Osteoblast (primary cell): ENCODE measurements at regions not wholly inside any gene's neighbourhood (a gene's known extent, or its start where the extent isn't known, plus 50 kb on each side); places are given as distances from the start of the nearest gene placed in this dataset.

ENCODE experiments used
- DNase-seq: peaks from one replicate; pipeline ENCODE4 v3.0.0; 2011; ENCODE audit warnings: low spot score, mixed read lengths; ENCODE audit not compliant: insufficient read length; ENCODE audit errors: missing footprints
- H2AFZ ChIP-seq: 2 replicates; pipeline ENCODE4 v1.6.0; 2011; ENCODE audit warnings: mild to moderate bottlenecking, low read length
- H3K27ac ChIP-seq: 2 replicates; pipeline ENCODE4 v1.5.1; 2011; ENCODE audit warnings: mild to moderate bottlenecking, low read depth, low read length, moderate library complexity
- H3K27me3 ChIP-seq: 2 replicates; pipeline ENCODE4 v1.6.0; 2012; ENCODE audit warnings: mild to moderate bottlenecking, control low read depth, inconsistent platforms, low read length, moderate library complexity; ENCODE audit not compliant: insufficient read depth
- H3K36me3 ChIP-seq: 2 replicates; pipeline ENCODE4 v1.5.1; 2011; ENCODE audit warnings: mild to moderate bottlenecking, low read length, control low read depth, moderate library complexity; ENCODE audit not compliant: insufficient read depth
- H3K4me1 ChIP-seq: 2 replicates; pipeline ENCODE4 v1.5.1; 2011; ENCODE audit warnings: mild to moderate bottlenecking, low read length, control low read depth, moderate library complexity; ENCODE audit not compliant: insufficient read depth
- H3K4me2 ChIP-seq: 2 replicates; pipeline ENCODE4 v1.6.0; 2011; ENCODE audit warnings: mild to moderate bottlenecking, low read length; ENCODE audit not compliant: insufficient read depth
- H3K4me3 ChIP-seq: fragments of 200-600 bp; sonication (generic); 3 replicates; pipeline ENCODE4 v1.5.1; 2012; ENCODE audit warnings: mild to moderate bottlenecking, low read length, inconsistent platforms; ENCODE audit not compliant: insufficient read depth
- H3K79me2 ChIP-seq: 2 replicates; pipeline ENCODE4 v1.6.0; 2012; ENCODE audit warnings: mild to moderate bottlenecking, low read length, control low read depth, inconsistent platforms; ENCODE audit not compliant: insufficient read depth
- H3K9me3 ChIP-seq: 2 replicates; pipeline ENCODE4 v1.5.1; 2011; ENCODE audit warnings: low read depth, low read length, control low read depth
- H4K20me1 ChIP-seq: 2 replicates; pipeline ENCODE4 v1.6.0; 2012; ENCODE audit warnings: mild to moderate bottlenecking, low read length, control low read depth; ENCODE audit not compliant: insufficient read depth
- CTCF ChIP-seq: IDR thresholded peaks from 2 replicates; pipeline ENCODE4 v1.5.1; 2011; ENCODE audit warnings: mild to moderate bottlenecking, low read depth, low read length, moderate library complexity; ENCODE audit errors: extremely low read depth

GRCh38 chr7:1305873-1306272 lies 73.2 kb downstream of the UNCX start:
- Histone ChIP-seq H3K9me3 (no peaks in the 10 kb centered on the region), H4K20me1 (no peaks in the 10 kb centered on the region), H3K27ac (no peak overlapping the region), H3K4me2 (no peak overlapping the region), H3K79me2 (no peaks in the 10 kb centered on the region), H3K36me3 (no peaks in the 10 kb centered on the region), H3K4me3 (no peak overlapping the region), H2AFZ (no peak overlapping the region), H3K27me3 (peaks cover 3% of the 10 kb centered on the region), H3K4me1 (no peaks in the 10 kb centered on the region)
- DNase-seq = no peak
- TF ChIP-seq CTCF = no peak

GRCh38 chr7:1307828-1308227 lies 75.2 kb downstream of the UNCX start:
- no peaks in the 10 kb centered on the region for H3K79me2 ChIP-seq
- no peaks in the 10 kb centered on the region for H3K4me1 ChIP-seq
- no peak overlapping the region for H3K4me2 ChIP-seq
- H3K4me3 ChIP-seq = no peak overlapping the region
- no peaks in the 10 kb centered on the region for H3K36me3 ChIP-seq
- TF ChIP-seq CTCF = no peak
- DNase-seq = no peak
- H4K20me1 ChIP-seq = no peaks in the 10 kb centered on the region
- H3K9me3 ChIP-seq = no peaks in the 10 kb centered on the region
- H3K27ac ChIP-seq = no peak overlapping the region
- H3K27me3 ChIP-seq = peaks cover 3% of the 10 kb centered on the region
- H2AFZ ChIP-seq = no peak overlapping the region

GRCh38 chr7:1309290-1309689 lies 76.6 kb downstream of the UNCX start:
- H3K4me1 ChIP-seq = no peaks in the 10 kb centered on the region
- TF ChIP-seq CTCF = no peak
- no peaks in the 10 kb centered on the region for H3K79me2 ChIP-seq
- no peaks in the 10 kb centered on the region for H3K9me3 ChIP-seq
- no peak overlapping the region for H3K27ac ChIP-seq
- no peaks in the 10 kb centered on the region for H3K36me3 ChIP-seq
- no peaks in the 10 kb centered on the region for H4K20me1 ChIP-seq
- H3K27me3 ChIP-seq = peaks cover 3% of the 10 kb centered on the region
- no peak overlapping the region for H3K4me2 ChIP-seq
- H3K4me3 ChIP-seq = no peak overlapping the region
- no peak for DNase-seq
- H2AFZ ChIP-seq = no peak overlapping the region

- H3K79me2 ChIP-seq = no peaks in the 10 kb centered on the region
- H3K4me2 ChIP-seq = no peak overlapping the region
- no peak overlapping the region for H3K4me3 ChIP-seq
- H2AFZ ChIP-seq = no peak overlapping the region
- DNase-seq = no peak
- no peaks in the 10 kb centered on the region for H3K4me1 ChIP-seq
- no peaks in the 10 kb centered on the region for H3K27me3 ChIP-seq
- no peak for TF ChIP-seq CTCF
- no peaks in the 10 kb centered on the region for H3K9me3 ChIP-seq
- no peak overlapping the region for H3K27ac ChIP-seq
- H4K20me1 ChIP-seq = no peaks in the 10 kb centered on the region
- no peaks in the 10 kb centered on the region for H3K36me3 ChIP-seq
These were observed 77.3 kb downstream of the UNCX start for GRCh38 chr7:1309996-1310395.
